GM08714 (cell line): ENCODE measurements at regions not wholly inside any gene's neighbourhood (a gene's known extent, or its start where the extent isn't known, plus 50 kb on each side); places are given as distances from the start of the nearest gene placed in this dataset.
"Not testable (repeated sequence)": the region's sequence is repeated elsewhere in the genome, so short reads cannot be mapped to it uniquely, and the experiment has no call there.

ENCODE experiments used
- H3K4me3 ChIP-seq: fragments of 200-500 bp; sonication (Bioruptor generic); 2 replicates; pipeline ENCODE4 v1.5.1; 2014; ENCODE audit warnings: mild to moderate bottlenecking, low read length, inconsistent platforms
- ZNF274 ChIP-seq: IDR thresholded peaks from 2 replicates; pipeline ENCODE4 v1.6.1; 2012; ENCODE audit warnings: mild to moderate bottlenecking, low read depth, low read length

DNA sequence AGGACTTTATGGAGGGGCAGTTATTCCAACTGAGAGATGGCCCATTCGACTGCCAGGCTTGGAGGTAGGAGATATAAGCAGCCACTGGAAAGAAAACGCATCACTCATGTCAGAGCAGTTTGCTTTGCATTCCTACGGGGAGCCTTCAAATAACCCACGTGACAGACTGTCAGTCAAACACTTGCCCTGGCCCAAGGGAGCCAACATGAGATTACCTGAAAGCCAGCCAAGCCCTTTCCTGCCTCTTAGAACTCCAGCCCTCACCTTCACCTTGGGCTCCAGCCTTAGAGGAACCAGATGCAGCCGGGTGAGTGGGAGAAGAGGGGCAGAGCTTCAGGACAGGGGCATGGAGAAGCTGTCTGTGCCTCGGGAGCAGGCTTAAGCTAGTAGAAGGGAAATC lies 95.3 kb upstream of the CXCL13 start:
- no peak for TF ChIP-seq ZNF274
- H3K4me3 ChIP-seq = no peak overlapping the region

DNA sequence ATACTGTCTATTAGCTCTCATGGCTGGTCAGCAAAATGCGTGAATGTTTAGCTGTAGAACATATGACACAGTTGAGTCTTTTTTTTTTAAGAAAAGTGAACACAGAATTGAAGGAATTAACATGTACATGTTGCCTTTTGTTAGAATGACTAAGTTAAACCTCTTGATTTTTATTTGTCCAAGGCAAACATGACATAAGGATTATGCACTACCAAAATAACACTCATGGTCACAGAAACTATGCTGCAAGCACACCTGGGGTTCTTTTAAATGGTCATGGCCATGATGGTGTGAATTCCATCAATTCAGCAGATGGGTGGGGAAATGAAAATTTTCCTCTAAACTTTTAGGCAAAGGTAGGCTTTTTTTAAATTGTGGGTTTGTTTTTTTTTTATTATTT lies 80.1 kb upstream of the CXCL13 start:
- TF ChIP-seq ZNF274 = no peak
- H3K4me3 ChIP-seq = no peak overlapping the region

DNA sequence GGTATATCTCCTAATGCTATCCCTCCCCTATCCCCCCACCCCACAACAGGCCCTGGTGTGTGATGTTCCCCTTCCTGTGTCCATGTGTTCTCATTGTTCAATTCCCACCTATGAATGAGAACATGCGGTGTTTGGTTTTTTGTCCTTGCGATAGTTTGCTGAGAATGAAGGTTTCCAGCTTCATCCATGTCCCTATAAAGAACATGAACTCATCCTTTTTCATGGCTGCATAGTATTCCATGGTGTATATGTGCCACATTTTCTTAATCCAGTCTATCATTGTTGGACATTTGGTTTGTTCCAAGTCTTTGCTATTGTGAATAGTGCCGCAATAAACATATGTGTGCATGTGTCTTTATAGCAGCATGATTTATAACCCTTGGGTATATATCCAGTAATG lies 77.7 kb upstream of the CXCL13 start:
- H3K4me3 ChIP-seq = not testable (repeated sequence)

DNA sequence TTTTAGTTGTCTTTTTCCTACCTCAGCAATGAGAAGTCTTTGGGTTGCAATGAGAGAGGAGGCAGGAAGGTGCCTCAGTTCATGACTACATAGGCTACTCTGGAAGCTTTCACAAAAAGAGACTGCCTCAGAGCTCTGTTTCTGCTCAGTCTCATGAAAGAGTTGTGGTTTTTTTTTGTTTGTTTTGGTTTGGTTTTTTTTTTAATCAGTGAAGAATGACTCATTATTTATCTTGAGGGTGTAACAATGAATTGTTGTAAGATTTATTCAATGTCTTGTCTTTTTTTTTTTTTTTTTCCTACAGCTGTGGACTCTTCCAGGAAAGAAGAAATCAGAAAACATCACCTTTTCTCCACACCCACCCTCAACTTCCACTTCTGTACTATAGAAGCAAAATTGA lies 67.5 kb upstream of the CXCL13 start:
- TF ChIP-seq ZNF274 = no peak
- no peak overlapping the region for H3K4me3 ChIP-seq

DNA sequence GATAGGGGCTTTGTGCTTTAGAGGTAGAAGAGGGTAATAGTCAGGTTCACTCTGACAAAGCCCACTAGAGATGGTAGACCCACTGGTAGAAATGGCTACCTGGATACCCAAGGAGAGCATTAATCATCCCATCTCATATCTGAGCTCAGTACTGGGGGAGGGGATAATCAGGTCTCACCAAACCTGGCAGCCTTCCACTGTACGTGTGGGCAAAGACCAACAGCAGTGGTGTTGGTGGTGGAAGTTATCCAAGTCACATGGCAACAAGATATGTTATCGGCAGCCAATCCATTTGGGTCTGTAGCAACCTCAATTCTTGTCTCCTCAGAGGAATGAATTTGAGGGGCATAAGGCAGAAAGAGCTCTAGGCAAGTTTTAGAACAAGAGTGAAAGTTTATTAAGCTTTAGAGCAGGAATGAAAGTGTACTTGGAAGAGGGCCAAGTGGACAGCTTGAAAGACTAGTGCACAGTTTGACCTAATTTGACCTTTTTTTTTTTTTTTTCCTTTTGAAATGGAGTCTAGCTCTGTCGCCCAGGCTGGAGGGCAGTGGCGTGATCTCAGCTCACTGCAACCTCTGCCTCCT lies 67.0 kb upstream of the CXCL13 start:
- no peak overlapping the region for H3K4me3 ChIP-seq
- no peak for TF ChIP-seq ZNF274
